Cardiac muscle cell (in vitro differentiated cells and primary cell): ENCODE measurements at regions not wholly inside any gene's neighbourhood (a gene's known extent, or its start where the extent isn't known, plus 50 kb on each side); places are given as distances from the start of the nearest gene placed in this dataset.

Experiments used
- DNase-seq, 2 donors: peaks; one replicate each; pipeline versions ENCODE4 v3.0.0 to v3.0.0-alpha.2; 2010 to 2017; ENCODE audit warnings: low read depth in 1 of 2, low spot score in 1 of 2
- H3K27ac ChIP-seq: fragments of 200-600 bp; sonication (generic); 2 replicates; pipeline ENCODE4 v1.5.1; 2016
- H3K27me3 ChIP-seq: fragments of 200-600 bp; sonication (generic); 2 replicates; pipeline ENCODE4 v1.6.0; 2016; ENCODE audit warnings: control low read depth
- H3K36me3 ChIP-seq: fragments of 200-600 bp; sonication (generic); 2 replicates; pipeline ENCODE4 v1.5.1; 2016; ENCODE audit warnings: control low read depth
- H3K4me1 ChIP-seq: fragments of 200-600 bp; sonication (generic); 2 replicates; pipeline ENCODE4 v1.8.1; 2017; ENCODE audit warnings: low read depth, mild to moderate bottlenecking, mixed run types
- H3K4me3 ChIP-seq: fragments of 200-600 bp; sonication (generic); 2 replicates; pipeline ENCODE4 v1.5.1; 2016; ENCODE audit warnings: mild to moderate bottlenecking
- H3K9me3 ChIP-seq: fragments of 200-600 bp; sonication (generic); 2 replicates; pipeline ENCODE4 v1.5.1; 2017; ENCODE audit warnings: low read depth, mild to moderate bottlenecking, control low read depth
- CTCF ChIP-seq: IDR thresholded peaks from 2 replicates; pipeline ENCODE4 v1.5.1; 2012; ENCODE audit warnings: low read depth, mild to moderate bottlenecking, low read length

GRCh38 chr18:43800584-43800983 is 523.3 kb upstream of the SYT4 start:
- no peaks in the 10 kb centered on the region for H3K36me3 ChIP-seq
- no peaks in the 10 kb centered on the region for H3K27me3 ChIP-seq
- no peaks in the 10 kb centered on the region for H3K4me1 ChIP-seq
- no peak overlapping the region for H3K27ac ChIP-seq
- no peak for TF ChIP-seq CTCF
- H3K9me3 ChIP-seq = no peaks in the 10 kb centered on the region
- no peak for DNase-seq
- H3K4me3 ChIP-seq = no peak overlapping the region

GRCh38 chr18:43805646-43806194 is 528.4 kb upstream of the SYT4 start:
- no peaks in the 10 kb centered on the region for H3K27me3 ChIP-seq
- H3K4me3 ChIP-seq = no peak overlapping the region
- TF ChIP-seq CTCF = no peak
- H3K36me3 ChIP-seq = no peaks in the 10 kb centered on the region
- no peak overlapping the region for H3K27ac ChIP-seq
- peak; percentile 12 to 29 for DNase-seq
- H3K9me3 ChIP-seq = no peaks in the 10 kb centered on the region
- H3K4me1 ChIP-seq = peaks cover 2% of the 10 kb centered on the region

- Histone ChIP-seq H3K36me3 (no peaks in the 10 kb centered on the region), H3K9me3 (no peaks in the 10 kb centered on the region), H3K27me3 (no peaks in the 10 kb centered on the region), H3K4me1 (no peaks in the 10 kb centered on the region), H3K4me3 (no peak overlapping the region), H3K27ac (no peak overlapping the region)
- DNase-seq = no peak
- TF ChIP-seq CTCF = no peak
Measured at GRCh38 chr18:43812627-43813026, 535.3 kb upstream of the SYT4 start.

- no peaks in the 10 kb centered on the region for H3K4me1 ChIP-seq
- no peak overlapping the region for H3K4me3 ChIP-seq
- no peaks in the 10 kb centered on the region for H3K27me3 ChIP-seq
- no peak overlapping the region for H3K27ac ChIP-seq
- H3K9me3 ChIP-seq = no peaks in the 10 kb centered on the region
- TF ChIP-seq CTCF = no peak
- H3K36me3 ChIP-seq = no peaks in the 10 kb centered on the region
- no peak for DNase-seq
Measured at GRCh38 chr18:43819397-43819796, 542.1 kb upstream of the SYT4 start.

- DNase-seq = no peak
- H3K27me3 ChIP-seq = no peaks in the 10 kb centered on the region
- no peaks in the 10 kb centered on the region for H3K36me3 ChIP-seq
- H3K9me3 ChIP-seq = no peaks in the 10 kb centered on the region
- no peak overlapping the region for H3K4me3 ChIP-seq
- H3K27ac ChIP-seq = no peak overlapping the region
- TF ChIP-seq CTCF = no peak
- no peaks in the 10 kb centered on the region for H3K4me1 ChIP-seq
Measured at GRCh38 chr18:43819873-43820272, 542.6 kb upstream of the SYT4 start.

GRCh38 chr18:43825768-43826167 is 548.5 kb upstream of the SYT4 start:
- TF ChIP-seq CTCF = no peak
- Histone ChIP-seq H3K4me3 (no peak overlapping the region), H3K4me1 (no peaks in the 10 kb centered on the region), H3K27me3 (no peaks in the 10 kb centered on the region), H3K36me3 (no peaks in the 10 kb centered on the region), H3K9me3 (no peaks in the 10 kb centered on the region), H3K27ac (no peak overlapping the region)
- no peak for DNase-seq
